ENCODE measurements at regions not wholly inside any gene's neighbourhood (a gene's known extent, or its start where the extent isn't known, plus 50 kb on each side); places are given as distances from the start of the nearest gene placed in this dataset.
A peak's percentile ranks its signal among the peaks of the same experiment; 100 is the strongest.
"Not testable (repeated sequence)": the region's sequence is repeated elsewhere in the genome, so short reads cannot be mapped to it uniquely, and the experiment has no call there.

DNA sequence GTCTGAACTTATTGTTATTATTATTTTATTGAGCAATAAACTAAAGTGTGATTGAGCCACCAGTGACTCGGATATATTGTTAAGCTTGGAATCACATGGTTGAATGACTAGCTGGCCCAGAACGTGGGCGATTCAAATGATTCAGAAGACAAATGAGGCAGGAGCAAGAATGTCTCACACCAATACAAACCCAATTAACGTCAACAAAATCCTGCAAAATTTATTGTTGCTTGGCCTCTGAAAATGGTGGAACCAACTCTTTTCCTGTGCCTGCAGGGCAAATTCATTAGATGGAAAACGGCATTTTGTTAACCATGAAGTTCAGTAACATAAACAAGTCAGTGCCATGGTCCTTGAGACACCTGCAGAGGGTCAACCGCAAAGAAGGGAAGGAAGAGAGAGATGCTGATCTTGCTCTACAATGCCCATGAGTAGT is 482.0 kb downstream of the SETD4 start:
- DNase-seq: no peak

- no peak for DNase-seq
Measured at GRCh38 chr21:35575280-35575915, 484.9 kb downstream of the SETD4 start.

- no peak for DNase-seq
Measured at GRCh38 chr21:35573472-35574374, 486.6 kb downstream of the SETD4 start.

GRCh38 chr21:35571910-35572309 is 488.4 kb downstream of the SETD4 start:
- no peak for DNase-seq

GRCh38 chr21:35568643-35569042 is 491.7 kb downstream of the SETD4 start:
- DNase-seq: no peak

DNA sequence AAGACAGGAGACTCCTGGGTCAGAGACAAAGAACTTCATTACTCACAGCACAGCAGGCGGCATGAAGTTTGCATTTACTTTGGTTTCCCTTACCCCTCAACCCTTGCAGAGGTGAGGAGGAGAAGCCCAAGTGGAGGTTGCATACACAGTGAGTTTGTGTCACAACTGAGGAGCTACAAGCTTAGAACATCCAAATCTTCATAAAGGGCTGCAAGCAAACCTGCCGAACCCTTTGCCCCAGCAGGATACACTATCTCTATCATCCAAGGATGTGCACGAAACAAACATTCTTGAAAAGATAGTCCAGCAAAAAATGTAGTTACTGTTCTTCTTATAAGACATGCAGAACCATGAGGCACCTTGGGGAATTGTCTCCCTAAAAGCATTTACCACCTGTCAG is 493.5 kb downstream of the SETD4 start:
- DNase-seq: no peak

GRCh38 chr21:35565204-35565611 is 495.1 kb downstream of the SETD4 start:
- no peak for DNase-seq

DNA sequence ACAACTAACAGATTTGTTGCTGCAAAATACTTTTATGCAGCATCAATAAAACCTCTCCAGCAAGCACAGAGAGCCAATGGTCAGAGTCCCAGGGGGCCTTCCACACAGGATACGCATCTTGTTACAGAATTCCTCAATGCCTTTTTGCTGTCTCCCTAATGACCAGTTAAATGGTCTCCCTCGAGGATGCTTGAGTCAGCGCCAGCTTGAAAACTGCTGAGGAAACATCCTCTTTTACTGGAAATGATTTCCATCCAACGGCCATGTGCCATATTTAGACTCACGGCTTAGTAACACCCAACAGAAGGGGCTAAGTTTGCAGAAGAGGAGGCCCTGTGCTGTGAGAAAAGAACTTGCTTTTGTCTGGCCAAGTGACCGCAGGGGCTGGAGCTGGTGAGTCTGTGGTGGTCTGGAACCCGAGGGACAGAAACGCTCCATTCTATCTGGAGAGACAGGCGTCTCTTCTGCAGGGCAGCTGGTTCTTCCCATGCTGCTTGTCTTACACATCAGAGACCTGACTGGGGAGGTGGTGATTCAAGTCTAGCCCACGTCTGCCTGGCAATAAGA is 496.4 kb downstream of the SETD4 start:
- DNase-seq: peak in 11 of 56 donors; percentile 1 to 34 (median 7)

DNA sequence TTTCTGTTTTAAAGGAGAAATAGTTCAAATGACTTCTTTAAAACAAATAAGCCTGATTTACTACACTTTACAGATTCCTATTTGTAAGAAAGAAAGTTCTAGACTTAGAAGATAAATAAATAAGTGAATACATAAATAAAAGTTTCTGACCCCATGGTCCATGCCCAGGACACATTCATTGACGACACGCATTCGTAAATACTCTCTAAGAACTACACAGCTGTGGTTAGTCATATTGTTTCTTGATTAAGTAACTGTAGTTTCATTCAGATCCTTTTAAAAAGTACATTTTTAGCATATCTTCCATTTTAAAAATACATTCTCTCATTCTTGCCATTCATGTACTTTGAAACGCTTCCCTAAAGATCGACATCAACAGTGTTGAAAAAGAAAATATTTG is 497.4 kb downstream of the SETD4 start:
- no peak for DNase-seq

DNA sequence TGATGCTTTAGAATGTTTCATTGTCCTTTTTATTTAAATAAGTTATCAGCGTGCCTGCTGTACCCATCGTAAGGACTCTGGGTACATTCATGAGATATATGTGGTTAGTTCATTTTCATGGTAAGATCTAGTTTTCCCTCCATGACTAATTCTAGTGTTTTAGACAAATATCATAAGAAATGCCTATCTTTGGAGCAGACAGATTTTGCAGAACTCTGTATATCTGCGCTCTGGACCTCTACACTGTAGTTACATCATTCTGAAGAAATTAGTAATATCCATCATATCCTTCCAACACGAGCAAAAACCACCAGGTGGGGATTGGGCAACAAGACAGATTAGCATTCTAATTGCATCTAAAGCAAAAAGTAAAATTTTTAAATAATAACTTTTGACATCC is 499.2 kb downstream of the SETD4 start:
- no peak for DNase-seq

DNA sequence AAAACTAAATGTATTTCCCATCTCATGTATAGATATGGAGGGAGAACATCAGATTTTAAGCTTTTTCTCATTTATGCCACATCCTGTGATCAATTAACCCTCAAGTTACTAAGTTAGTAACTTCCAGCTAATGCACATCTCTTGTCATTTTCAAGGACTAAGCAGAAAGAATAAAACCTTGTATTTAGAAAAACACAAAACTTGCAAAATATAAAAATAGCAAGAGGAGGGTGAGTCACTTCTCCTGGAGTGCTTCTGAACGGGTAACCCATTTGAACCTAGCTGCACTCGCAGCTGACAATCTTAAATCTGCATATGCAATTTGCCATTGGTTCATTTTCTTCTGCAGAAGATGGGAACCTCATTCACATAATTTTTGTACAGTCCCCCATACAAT is 500.5 kb downstream of the SETD4 start:
- DNase-seq: no peak

- no peak for DNase-seq
Measured at GRCh38 chr21:35559128-35559828, 501.0 kb downstream of the SETD4 start.

- DNase-seq: no peak
Measured at GRCh38 chr21:35556536-35556935, 503.8 kb downstream of the SETD4 start.

DNA sequence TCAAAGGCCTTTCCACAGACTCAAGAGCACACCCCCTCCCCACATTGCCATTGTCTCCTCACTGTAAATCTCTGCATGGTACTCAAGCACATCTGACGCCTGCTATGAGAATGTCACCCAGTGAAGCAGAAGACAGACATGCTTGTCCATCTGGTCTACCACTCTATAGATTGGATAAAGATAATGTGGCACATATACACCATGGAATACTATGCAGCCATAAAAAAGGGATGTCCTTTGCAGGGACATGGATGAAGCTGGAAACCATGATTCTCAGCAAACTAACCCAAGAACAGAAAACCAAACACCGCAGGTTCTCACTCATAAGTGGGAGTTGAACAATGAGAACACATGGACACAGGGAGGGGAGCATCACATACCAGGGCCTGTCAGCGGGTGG is 503.4 kb upstream of the RUNX1 start:
- DNase-seq: not testable (repeated sequence)

DNA sequence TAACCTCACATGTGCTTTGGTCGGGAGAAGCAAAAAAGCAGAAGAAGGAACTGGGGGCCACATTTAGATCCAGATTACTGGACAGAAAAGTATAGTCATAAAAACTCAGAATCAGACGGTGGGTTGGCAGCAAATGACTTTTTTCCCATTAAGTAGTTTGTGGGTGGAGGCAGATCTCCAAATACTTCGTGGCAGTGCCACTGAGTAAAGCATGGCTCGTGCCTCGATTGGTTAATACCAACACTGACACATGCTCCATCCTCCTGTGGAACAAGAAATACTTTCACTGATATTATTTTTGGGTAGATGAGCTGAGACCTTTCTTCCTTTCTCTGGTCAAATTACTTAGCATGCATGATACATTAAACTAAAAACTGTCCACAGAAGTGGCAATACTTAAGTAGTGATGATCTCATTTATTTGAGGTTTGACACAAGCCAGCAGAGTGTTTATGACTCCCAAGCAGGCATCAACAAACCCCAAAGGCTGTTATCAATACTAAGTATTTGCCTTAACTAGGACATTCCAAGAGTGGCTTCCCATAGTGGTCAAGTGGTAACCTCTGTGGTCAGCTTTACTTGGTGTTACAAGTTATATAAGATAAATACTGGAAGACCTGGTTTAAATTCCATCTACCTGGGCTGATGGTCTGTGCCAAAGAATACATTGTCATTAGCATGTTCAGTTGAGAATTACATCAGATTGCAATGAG is 500.0 kb upstream of the RUNX1 start:
- no peak for DNase-seq

DNA sequence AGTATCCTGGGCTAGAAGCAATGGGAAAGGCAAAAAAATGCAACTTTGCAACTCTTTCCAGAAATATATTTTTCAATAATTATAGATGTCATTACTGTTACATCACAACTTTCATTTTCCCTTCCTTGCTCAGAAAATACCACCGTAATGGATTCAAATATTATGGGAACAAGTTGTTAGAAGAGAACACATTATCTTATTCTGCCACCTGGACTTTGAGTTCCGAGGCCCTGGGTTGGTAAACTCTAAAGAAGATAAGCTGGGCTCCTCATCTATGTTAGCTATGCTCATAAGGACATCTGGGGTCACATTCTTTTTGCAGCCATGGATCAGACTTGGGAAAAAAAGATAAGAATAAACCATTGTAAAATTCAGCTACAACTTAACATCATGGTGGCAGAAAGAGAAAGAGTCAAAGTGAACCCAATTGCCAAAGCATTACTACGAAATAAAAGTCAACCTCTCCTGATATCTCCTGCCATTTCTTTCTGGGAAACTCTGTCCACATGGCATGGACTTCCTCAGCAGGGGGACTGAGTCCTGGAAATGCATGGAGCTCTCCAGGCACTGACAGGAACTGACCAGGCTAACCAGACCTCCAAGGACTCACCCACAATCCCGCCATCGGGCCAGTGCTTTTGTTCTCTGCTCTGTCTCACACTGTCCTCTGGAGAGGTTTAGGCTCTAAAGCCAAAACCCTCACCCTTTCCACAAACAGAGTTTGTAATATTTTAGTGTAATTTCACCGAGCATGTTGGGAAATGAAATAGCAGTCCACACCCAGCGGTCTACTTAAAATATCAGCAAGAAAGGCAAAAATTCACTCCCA is 499.1 kb upstream of the RUNX1 start:
- DNase-seq: no peak

GRCh38 chr21:35543746-35544145 is 494.6 kb upstream of the RUNX1 start:
- no peak for DNase-seq

DNA sequence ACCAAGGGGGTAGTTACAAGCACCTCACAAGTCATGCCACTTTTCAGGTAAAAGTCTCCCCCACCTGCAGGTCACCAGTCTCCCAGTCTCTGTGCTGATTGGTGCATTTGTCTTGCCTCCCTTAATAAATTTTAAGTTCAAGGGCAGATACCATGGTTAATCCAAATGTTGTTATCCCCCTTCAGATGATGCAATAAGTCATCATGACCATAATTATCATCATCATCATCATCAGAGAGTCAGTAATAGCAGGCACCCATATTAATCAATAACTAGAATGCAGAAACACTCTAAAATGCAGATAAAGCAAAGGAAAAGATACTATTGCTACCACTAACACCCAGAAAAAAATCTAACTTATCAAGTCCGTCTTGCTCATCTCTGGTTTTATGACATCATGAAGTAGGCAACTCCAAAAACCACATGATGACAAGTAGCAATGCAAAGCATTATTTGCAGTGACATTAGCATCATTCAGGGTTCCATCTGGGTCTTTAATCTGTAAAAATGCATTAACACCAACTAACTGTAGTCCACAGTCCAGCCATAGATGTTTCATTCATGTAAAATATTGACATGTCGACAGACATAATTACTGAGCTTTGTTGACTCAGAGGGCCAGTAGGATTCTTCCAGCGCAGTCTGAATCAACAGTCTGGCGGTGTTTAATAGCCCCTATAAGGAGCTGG is 492.0 kb upstream of the RUNX1 start:
- no peak for DNase-seq

DNA sequence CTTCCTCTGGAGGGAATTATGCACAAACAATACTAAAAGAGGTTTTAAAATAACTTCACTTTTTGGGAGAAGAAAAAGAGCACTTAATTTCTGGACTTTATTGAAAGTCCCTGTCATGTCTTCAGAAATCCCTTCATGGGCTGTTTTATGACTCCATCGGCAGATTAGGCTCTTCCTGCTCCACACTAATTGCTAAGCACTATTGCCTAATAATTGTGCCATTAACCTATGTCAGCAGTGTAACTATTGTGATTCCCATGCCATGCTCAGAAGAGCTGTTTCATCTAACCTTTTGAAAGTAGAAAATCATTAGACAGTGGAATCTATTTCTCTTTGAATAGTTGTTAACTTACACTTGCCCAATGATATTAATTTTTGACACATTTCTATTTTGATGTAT is 489.3 kb upstream of the RUNX1 start:
- DNase-seq: no peak

DNA sequence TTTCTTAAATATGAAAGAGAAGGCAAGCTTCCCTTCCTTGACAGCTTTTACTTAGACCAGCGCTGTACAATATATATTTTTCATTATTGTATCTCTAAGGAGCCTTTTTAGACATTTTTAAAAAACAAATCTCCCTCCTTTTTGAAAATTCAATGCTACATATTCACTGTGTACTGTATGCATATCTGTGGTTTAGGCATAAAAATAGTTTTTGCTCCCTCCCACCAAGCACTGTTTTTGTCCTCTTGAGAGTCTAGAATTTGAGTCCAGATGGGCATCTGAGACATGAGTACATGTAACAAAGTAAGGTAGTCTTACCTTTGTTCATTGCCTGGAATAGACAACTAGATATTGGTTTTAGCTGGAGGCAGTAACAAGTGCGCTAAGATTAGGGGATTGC is 488.5 kb upstream of the RUNX1 start:
- DNase-seq: no peak
